GM19328 (cell line): ENCODE measurements at regions not wholly inside any gene's neighbourhood (a gene's known extent, or its start where the extent isn't known, plus 50 kb on each side); places are given as distances from the start of the nearest gene placed in this dataset.
"Not testable (repeated sequence)": the region's sequence is repeated elsewhere in the genome, so short reads cannot be mapped to it uniquely, and the experiment has no call there.

Experiments used
- ATAC-seq: cut with Tn5 transposase; IDR thresholded peaks from one replicate; pipeline ENCODE4 v1.9.1; 2021; ENCODE audit warnings: mild to moderate bottlenecking, moderate library complexity; ENCODE audit not compliant: unreplicated experiment

DNA sequence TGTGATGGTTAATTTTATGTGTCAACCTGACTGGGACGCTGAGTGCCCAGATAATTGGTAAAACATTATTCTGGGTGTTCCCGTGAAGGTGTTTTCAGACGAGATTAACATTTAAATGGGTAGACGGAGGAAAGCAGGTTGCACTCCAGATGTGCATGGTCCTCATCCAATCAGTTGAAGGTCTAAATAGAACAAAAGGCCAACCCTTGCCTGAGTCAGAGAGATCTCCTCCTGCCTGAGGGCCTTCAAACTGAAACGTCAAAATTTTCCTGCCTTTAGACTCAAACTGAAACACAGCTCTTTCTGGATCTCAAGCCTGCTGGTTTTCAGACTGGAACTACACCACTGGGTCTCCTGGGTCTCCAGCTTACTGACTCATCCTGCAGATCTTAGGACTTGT is 73.5 kb downstream of the NPIPA8 start:
- not testable (repeated sequence) for ATAC-seq

DNA sequence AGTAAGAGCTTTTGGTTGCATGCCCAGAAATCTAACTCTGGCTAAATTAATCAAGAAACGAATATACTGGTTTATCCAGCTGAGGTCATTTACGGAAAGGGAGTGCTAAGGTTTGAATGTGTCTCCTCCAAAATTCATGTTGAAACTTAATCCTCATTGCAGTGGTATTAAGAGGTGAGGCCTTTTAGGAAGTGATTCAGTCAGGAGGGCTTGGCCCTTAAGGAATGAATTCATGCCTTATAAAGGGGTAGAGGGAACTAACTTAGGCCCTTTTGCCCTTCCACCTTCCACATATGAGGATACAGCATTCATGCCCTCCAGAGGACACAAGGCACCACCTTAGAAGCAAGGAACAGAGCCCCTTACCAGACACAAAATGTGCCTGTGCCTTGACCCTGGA is 74.7 kb downstream of the NPIPA8 start:
- not testable (repeated sequence) for ATAC-seq

DNA sequence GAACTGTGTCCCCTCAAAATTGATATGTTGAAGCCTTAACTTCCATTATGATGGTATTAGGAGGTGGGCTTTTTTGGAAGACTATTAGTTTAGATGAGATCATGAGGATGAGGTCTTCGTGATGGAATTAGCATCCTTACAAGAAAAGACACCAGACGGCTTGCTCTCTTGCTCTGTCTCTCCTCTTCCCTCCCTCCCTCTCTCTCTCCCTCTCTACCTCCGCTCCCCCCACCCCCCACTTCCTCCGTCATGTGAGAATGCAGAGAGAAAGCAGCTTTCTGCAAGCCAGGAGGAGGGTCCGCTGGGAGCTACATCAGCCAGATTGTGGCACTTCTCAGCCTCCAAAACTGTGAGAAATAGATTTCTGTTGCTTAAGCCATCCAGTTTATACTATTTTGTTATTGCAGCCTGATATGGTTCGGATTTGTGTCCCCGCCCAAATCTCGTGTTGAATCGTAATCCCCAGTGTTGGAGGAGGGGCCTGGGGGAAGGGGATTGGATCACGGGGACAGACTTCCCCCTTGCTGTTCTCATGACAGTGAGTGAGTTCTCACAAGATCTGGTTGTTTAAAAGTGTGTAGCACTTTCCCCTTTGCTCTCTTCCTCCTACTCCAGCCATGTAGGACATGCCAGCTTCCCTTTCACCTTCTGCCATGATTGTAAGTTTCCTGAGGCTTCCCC is 76.9 kb downstream of the NPIPA8 start:
- ATAC-seq: not testable (repeated sequence)

DNA sequence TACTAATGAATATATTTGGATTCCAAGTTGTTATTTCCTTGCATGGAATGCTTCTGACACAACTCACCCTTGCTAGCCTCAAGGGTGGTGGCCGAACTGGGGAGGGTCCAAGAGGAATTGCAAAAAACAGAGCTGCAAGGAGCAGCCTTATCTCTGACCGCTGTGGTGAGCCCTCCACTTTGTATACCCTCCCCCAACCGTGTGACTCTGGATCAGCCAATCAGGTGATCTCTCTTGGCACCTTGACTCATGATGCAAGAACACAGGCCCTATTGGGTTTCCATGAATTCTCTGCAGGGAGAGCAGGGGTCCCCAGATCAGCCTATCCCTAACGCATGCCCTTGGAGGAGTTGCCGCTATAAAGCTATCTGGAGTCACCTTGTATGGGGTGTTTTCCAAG is 83.6 kb downstream of the NPIPA8 start:
- ATAC-seq: not testable (repeated sequence)

DNA sequence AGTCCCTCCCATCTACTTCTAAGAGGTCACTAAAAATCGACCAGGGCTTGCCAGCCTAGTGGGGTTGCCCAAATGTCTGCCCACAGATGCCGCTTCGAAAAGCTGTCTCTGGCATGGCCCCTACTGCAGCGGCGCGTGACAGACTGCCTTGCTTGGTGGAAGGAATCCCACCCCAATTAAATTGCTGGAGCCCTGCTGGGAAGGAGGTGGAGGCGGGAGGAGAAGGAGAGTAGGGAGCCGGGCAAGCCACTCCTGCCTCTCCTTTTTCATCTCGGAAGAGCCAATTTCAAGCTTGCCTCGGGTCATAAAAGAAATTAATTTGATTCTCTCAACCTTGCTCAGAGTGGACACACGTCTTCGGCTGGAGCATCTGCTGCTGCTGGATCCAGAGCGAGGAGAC is 106.0 kb downstream of the NPIPA8 start:
- not testable (repeated sequence) for ATAC-seq

DNA sequence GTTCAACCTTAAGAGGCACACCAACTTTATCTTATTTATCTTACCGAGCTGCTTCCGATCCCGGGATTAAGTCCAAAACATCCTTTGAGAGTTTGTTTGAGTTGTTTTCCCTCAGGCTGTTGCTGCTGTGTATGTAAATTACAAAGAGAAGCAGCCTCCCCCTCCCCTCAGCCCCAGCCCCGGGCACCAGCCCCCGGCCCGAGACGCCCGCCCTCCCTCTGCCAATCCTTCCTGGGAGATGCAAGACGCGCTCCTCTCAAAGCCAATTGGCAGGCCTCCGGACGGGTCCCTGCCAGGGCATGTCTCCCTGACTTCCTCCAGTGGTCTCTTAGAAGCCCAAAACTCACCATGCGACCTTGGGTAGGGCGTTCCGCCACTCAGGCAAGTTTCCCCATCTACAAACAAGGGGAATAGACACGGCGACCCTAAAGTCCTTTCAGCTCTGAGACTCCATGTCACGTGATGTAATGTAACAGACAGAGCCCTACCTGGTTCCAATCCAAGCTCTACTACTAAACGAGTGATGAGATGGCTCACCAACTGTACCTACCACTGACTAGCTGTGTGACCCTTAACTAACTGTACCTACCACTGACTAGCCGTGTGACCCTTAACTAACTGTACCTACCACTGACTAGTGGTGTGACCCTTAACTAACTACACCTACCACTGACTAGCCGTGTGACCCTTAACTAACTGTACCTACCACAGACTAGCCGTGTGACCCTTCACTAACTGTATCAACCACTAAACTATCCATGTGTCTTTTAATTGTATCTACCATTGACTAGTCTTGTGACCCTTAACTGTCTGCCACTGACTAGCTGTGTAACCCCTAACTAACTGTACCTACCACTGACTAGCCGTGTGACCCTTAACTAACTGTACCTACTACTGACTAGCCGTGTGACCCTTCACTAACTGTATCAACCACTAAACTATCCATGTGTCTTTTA is 114.2 kb downstream of the NPIPA8 start:
- not testable (repeated sequence) for ATAC-seq

DNA sequence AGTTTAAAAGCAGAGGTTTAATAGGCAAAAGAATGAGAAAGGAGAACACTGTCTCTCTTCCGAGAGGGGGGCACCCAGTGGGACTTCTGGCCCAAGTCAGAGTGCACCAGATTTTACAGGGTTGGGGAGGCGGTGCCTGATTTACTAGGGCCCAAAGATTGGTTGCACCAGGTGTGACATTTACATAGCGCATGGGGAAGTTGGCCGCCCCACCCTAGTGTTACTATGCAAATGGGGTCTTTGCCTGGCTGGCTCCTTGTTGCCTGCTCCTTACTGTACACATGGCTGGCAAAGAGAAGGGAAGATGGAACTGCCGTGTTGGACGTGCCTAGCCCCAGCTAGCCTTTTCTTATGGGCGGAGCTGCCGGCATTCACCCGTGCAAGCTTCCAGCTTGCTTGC is 118.8 kb downstream of the NPIPA8 start:
- not testable (repeated sequence) for ATAC-seq

DNA sequence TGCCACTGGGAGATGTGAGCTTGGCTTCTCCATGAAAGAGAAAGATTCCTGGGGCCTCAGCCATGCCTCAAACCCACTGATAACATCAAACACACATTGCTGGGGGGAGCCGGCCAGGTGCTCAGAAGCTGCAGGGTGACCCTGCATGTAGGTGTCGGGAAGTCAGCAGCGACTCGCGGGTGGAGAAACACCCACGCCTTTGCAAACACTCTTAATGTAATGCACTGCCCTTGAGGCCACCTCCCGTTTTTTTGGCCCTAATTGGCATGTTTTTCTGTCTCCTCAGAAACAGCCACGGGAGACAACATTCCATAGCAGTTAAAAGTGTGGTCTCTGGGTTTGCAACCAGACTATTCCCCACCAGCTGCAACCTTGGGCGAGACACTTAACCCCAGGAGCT is 119.7 kb downstream of the NPIPA8 start:
- ATAC-seq: not testable (repeated sequence)

DNA sequence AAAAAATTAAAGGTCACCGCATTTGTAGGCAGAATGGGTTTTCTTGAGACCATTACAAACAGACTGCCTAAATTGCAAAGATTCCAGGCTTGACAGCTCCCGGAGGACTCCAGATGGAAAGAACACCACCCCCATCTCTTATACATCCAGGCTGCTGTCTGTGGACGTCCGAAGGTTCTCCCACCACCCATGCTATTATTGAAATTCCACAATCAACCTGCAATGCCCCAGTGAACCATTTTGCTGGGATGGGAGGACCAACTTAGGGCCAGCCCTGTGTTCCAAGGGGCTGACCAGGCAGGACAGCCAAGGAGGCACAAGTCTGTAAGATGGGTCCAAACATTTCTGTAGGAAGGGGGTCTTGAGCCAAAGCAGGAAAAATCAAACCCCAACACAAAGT is 122.7 kb downstream of the NPIPA8 start:
- not testable (repeated sequence) for ATAC-seq

DNA sequence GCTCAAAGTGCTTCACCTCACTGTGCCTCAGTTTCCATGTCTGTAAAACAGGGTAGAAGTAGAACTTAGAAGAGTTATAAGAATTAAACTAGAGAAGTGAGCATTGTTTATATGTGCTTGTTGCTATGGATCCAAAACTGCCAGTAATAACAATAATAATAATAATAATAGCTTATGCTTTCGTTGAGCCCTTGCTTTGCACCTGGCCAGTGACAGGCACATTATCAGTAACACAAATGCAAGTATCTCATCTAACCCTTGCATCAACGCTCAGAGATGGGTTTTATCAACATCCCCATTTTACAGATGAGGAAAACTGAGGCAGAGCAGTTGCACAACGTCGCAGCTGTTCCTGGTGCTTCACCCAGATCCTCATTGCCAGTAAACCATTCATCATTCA is 125.0 kb downstream of the NPIPA8 start:
- ATAC-seq: not testable (repeated sequence)

DNA sequence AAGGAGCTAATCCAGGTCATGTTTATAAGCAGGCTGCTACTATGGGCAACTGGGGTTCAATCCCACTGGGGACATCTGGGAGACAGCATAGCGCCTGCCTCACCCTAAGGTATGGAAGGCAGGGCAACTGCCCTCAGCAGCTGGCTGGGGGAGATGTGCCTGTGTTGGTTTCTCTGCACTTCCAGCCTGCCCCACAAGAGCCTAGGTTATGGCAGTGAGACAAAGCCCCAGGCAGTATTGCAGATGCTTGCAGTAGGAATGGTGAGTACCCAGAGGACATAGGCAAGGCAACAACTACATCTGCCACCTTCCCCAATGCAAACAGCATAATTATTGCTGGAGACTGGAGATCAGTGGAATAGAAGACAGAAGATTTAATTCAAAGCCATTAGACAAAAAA is 131.8 kb downstream of the NPIPA8 start:
- not testable (repeated sequence) for ATAC-seq

DNA sequence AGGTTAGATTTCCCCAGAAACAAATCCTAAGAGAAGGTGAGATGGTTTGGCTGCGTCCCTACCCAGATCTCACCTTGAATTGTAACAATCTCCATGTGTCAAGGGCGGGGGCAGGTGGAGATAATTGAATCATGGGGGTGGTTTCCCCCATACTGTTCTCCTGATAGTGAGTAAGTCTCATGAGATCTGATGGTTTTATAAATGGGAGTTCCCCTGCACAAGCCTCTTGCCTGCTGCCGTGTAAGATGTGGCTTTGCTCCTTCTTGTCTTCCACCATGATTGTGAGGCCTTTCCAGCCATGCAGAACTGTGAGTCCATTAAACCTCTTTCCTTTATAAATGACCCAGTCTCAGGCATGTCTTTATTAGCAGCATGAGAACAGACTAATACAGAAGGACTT is 132.2 kb downstream of the NPIPA8 start:
- ATAC-seq: not testable (repeated sequence)

DNA sequence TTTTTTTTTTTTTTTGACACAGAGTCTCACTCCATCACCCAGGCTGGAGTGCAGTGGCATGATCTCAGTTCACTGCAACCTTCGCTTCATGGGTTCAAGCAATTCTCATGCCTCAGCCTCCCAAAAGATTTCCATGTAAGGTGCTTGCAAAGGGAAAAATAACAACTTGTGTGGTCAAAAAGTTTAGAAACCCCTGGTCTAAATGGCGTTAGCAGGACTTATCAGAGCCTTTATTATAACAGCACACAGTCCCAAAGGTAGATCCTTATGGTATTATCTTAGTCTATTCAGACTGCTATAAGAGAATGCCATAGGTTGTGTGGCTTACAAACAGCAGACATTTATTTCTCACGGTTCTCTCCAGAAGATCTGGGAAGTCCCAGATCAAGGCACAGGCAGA is 135.0 kb downstream of the NPIPA8 start:
- ATAC-seq: not testable (repeated sequence)

DNA sequence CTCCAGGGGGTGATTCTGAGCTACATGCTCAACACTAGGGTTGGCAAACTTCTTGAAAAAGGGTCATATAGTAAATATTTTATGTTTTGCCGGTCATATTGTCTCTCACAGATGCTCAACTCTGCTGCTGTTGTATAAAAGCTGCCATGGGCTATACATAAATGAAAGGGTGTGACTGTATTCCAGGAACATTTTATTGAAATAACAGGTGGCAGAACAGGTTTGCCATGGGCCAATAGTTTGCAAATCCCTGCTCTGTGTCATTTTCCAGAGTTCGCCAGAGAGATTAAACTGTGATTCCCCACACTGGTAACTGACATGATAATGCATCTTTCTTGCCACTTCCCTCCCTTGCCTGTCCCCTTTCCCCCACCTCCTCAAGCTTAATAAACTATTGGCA is 144.1 kb downstream of the NPIPA8 start:
- not testable (repeated sequence) for ATAC-seq

DNA sequence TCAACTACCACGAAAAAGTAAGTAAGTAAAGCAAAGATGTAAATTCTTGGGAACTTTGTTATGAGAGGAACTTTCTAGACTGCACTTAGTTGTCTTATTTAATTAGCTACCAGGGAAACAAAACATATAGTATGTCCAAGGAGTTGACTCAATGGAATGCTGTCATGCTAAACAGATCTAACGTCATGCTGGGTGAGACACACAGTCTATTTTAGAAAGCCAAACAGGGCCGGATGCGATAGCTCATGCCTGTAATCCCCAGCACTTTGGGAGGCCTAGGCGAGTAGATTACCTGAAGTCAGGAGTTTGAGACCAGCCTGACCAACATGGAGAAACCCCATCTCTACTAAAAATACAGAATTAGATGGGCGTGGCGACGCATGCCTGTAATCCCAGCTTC is 146.4 kb downstream of the NPIPA8 start:
- not testable (repeated sequence) for ATAC-seq

DNA sequence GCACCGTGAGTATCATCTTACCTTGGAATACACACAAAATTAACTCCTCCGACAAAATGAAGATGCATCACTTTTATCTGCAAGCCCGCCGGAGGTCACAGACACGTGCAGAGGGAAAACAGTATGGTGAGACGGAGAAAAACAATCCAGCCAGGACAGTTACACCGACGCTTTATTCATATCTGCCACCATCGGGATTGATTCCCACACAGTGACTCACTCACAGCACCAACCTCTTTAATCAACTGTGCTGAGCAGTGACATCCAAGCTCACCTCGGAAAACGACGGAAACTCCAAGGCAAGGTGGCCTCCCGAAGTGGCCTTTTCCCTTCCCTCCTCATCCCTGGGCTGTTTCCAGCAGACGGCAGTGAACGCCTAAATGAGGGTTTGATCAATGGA is 151.8 kb downstream of the NPIPA8 start:
- ATAC-seq: not testable (repeated sequence)

DNA sequence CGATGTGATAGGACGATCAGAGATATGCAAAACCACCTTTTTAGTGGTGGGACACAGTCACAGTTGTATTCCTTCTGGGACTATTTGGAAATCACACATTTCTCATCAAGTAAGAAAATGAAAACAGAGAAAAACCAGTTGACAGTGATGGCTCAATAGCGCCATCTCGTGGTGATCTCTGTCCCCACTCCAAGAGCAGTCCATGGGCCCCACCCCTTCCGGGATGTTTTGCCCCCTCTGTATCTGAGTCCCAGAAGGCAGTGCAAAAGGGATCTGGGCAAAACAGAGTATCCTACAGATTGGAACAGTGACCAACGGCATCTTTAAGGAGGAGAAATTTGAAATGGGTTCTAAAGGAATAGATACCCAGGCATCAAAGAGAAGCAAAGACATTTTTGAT is 155.5 kb downstream of the NPIPA8 start:
- ATAC-seq: not testable (repeated sequence)

DNA sequence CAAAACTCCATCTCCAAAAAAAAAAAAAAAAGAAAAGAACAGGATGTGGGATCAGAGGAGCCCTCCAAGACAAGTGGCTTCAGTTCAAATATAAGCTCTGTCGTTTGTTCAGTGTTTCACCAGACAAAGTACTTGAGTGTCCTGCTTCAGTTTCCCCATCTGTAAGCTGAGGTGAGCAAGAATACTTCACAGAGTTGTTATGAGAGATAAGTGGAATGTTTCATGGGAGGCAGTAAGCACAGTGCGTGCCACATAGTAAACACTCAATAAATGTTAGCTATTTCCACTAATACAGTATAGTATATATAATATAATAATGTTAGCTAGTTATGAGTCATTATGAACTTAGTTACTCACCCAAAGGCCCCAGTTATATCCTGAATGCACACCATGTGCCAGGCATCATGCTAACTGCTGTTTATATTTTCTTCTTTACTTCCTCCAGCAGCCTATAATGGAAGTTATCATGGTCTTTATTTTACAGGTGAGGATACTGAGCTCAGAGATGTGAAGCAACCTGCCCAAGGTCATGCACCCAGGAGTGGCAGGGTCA is 162.5 kb downstream of the NPIPA8 start:
- not testable (repeated sequence) for ATAC-seq

DNA sequence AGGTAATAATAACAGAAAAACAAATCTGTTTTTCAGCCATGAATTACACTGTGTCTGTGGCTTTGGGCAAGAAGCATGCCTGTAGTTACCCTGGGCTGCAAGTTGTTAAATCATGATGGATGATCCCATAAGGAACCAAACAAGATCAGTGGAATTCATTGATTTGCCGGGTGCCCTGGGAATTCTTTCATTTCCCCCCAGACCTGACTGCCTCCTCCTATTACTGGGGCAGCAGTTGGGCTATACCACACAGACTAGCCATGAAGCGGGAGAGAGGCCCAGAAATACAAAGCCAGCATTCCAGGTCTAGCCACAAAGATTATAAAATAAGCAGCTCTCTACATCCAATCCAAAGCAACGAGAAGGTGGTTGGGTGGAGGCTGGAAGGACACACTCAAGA is 174.2 kb downstream of the NPIPA8 start:
- ATAC-seq: not testable (repeated sequence)

DNA sequence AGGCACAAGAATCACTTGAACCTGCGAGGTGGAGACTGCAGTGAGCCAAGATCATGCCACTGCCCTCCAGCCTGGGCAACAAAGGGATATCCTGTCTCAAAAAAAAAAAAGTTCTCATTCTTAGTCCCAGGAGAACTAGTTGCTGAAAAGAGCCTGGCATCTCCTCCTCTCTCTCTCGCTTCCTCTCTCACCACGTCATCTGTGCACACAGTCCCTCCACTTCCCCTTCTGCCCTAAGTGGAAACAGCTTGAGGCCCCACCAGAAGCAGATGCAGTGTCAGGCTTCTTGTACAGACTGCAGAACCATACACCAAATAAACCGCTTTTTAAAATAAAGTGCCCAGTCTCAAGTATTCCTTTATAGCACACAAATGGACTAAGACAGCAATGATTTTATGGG is 175.3 kb downstream of the NPIPA8 start:
- ATAC-seq: not testable (repeated sequence)

DNA sequence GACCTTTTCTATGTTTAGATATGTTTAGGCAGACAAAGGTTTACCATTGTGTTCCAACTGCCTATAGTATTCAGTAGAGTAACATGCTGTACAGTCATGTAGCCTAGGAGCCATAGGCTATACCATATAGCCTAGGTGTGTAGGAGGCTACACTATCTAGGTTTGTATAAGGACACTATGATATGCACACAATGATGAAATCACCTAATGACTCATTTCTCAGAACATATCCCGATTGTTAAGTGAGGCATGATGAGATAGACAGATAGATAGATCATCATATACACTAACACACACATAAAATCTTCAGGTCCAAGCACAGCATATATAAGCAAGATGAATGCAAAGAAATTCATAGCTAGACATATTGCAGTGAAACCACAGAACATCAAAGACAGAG is 177.4 kb downstream of the NPIPA8 start:
- not testable (repeated sequence) for ATAC-seq

DNA sequence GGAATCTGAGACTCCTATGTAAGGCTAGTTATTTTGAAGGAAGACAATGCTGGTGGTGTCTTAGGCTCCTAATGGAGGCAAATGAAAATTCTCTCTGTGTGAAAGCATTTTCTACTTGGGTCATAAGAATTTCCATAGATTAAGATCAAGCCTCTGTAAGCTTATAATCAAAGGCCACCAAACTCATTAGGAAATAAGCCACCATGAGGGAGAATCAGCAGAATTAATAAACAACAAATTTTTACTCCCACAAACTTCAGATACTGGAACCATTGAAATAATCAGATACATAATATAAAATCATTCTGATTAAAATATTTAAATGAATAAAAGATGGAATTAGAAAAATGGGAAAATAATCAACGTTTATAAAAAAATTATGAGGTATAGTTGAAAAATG is 178.7 kb downstream of the NPIPA8 start:
- ATAC-seq: not testable (repeated sequence)
